CD8-positive, alpha-beta memory T cell (primary cell): ENCODE measurements at regions not wholly inside any gene's neighbourhood (a gene's known extent, or its start where the extent isn't known, plus 50 kb on each side); places are given as distances from the start of the nearest gene placed in this dataset.
"Not testable (repeated sequence)": the region's sequence is repeated elsewhere in the genome, so short reads cannot be mapped to it uniquely, and the experiment has no call there.

ENCODE experiments used
- CTCF ChIA-PET: fragments of 350-600 bp; sonication (Branson Sonifier 250); formaldehyde crosslinking; loops from one replicate; lab custom pipeline; 2021; ENCODE audit warnings: antibody characterized with exemption; lab: Charles Lee
- POLR2A ChIA-PET: fragments of 350-600 bp; sonication (Branson Sonifier 250); formaldehyde crosslinking; loops from one replicate; lab custom pipeline; 2021; ENCODE audit warnings: antibody characterized with exemption; lab: Charles Lee
- DNase-seq, 5 donors: peaks; one replicate each; pipeline versions ENCODE4 v3.0.0 to v3.0.0-alpha.2; 2020 to 2022; ENCODE audit warnings: mixed read lengths in 1 of 5
- H3K27ac ChIP-seq: one replicate; pipeline ENCODE4 v1.7.0; 2013; ENCODE audit warnings: low read depth, mild to moderate bottlenecking, low read length, moderate library complexity
- H3K27me3 ChIP-seq: 2 replicates; pipeline ENCODE4 v1.7.0; 2013; ENCODE audit warnings: low read length, mild to moderate bottlenecking; ENCODE audit not compliant: insufficient read depth, poor library complexity, severe bottlenecking
- H3K36me3 ChIP-seq: 2 replicates; pipeline ENCODE4 v1.7.0; 2013; ENCODE audit warnings: mild to moderate bottlenecking, low read length, moderate library complexity; ENCODE audit not compliant: insufficient read depth
- H3K4me1 ChIP-seq: 2 replicates; pipeline ENCODE4 v1.7.0; 2013; ENCODE audit warnings: mild to moderate bottlenecking, low read length, moderate library complexity; ENCODE audit not compliant: insufficient read depth
- H3K4me3 ChIP-seq: 2 replicates; pipeline ENCODE4 v1.7.0; 2013; ENCODE audit warnings: mild to moderate bottlenecking, low read length
- H3K9me3 ChIP-seq: 2 replicates; pipeline ENCODE4 v1.7.0; 2013; ENCODE audit warnings: mild to moderate bottlenecking, low read length
- H3K27ac Mint-ChIP-seq, 8 donors: one replicate each; pipeline ENCODE4 v1.8.0; 2020 to 2021; ENCODE audit warnings: mixed read lengths in 8 of 8, mild to moderate bottlenecking in 6 of 8, inconsistent platforms in 3 of 8, moderate library complexity in 3 of 8
- H3K27me3 Mint-ChIP-seq, 2 donors: one replicate each; pipeline ENCODE4 v1.8.0; 2020 to 2021; ENCODE audit warnings: mixed read lengths in 2 of 2, mild to moderate bottlenecking in 1 of 2, moderate library complexity in 1 of 2
- H3K36me3 Mint-ChIP-seq, 3 donors: one replicate each; pipeline ENCODE4 v1.8.0; 2020 to 2021; ENCODE audit warnings: mixed read lengths in 3 of 3, inconsistent platforms in 1 of 3, mild to moderate bottlenecking in 1 of 3
- H3K4me1 Mint-ChIP-seq, 3 donors: one replicate each; pipeline ENCODE4 v1.8.0; 2020 to 2021; ENCODE audit warnings: mixed read lengths in 3 of 3, inconsistent platforms in 1 of 3, mild to moderate bottlenecking in 1 of 3
- H3K4me3 Mint-ChIP-seq, 7 donors: one replicate each; pipeline ENCODE4 v1.8.0; 2020 to 2021; ENCODE audit warnings: mixed read lengths in 7 of 7, mild to moderate bottlenecking in 6 of 7, moderate library complexity in 4 of 7, inconsistent platforms in 2 of 7
- H3K9me3 Mint-ChIP-seq, 5 donors: one replicate each; pipeline ENCODE4 v1.8.0; 2020 to 2022; ENCODE audit warnings: mixed read lengths in 5 of 5, mild to moderate bottlenecking in 3 of 5, moderate library complexity in 2 of 5, inconsistent platforms in 1 of 5

GRCh38 chr2:172269507-172270244 is 157.7 kb upstream of the ITGA6 start:
- DNase-seq, H3K9me3 Mint-ChIP-seq, H3K4me3 ChIP-seq, H3K36me3 Mint-ChIP-seq, POLR2A ChIA-PET, H3K9me3 ChIP-seq, H3K36me3 ChIP-seq, H3K4me3 Mint-ChIP-seq, H3K27me3 ChIP-seq, H3K27ac ChIP-seq, CTCF ChIA-PET, H3K4me1 ChIP-seq: not testable (repeated sequence)
- Mint-ChIP-seq H3K27me3 (peaks cover 3 to 14% of the 10 kb centered on the region in 2 donors), H3K4me1 (peaks cover 4 to 16% (median 9%) of the 10 kb centered on the region in 3 donors), H3K27ac (peak overlapping the region in 1 of 8 donors; percentile 10)

- Mint-ChIP-seq H3K4me1 (peaks cover 4 to 16% (median 9%) of the 10 kb centered on the region in 3 donors), H3K27ac (no peak overlapping the region), H3K27me3 (peaks cover 3 to 21% of the 10 kb centered on the region in 2 donors), H3K36me3 (no peaks in the 10 kb centered on the region), H3K4me3 (peak overlapping the region in 1 of 7 donors; percentile 27), H3K9me3 (peaks cover 0 to 1% (median 0%) of the 10 kb centered on the region in 5 donors)
- ChIA-PET POLR2A (no interaction called here), CTCF (no interaction called here)
- Histone ChIP-seq H3K36me3 (no peaks in the 10 kb centered on the region), H3K9me3 (no peaks in the 10 kb centered on the region), H3K27me3 (no peaks in the 10 kb centered on the region), H3K4me1 (peaks cover 5% of the 10 kb centered on the region), H3K4me3 (no peak overlapping the region), H3K27ac (no peak overlapping the region)
- peak in 2 of 5 donors; percentile 31 to 51 for DNase-seq
Observed at GRCh38 chr2:172270278-172271079, 156.9 kb upstream of the ITGA6 start.

- DNase-seq = no peak
- peaks cover 12 to 36% of the 10 kb centered on the region in 2 donors for H3K27me3 Mint-ChIP-seq
- POLR2A ChIA-PET = no interaction called here
- peaks cover 0 to 12% (median 3%) of the 10 kb centered on the region in 3 donors for H3K36me3 Mint-ChIP-seq
- no peak overlapping the region for H3K27ac Mint-ChIP-seq
- H3K4me1 ChIP-seq = peaks cover 5% of the 10 kb centered on the region
- peaks cover 0 to 12% (median 6%) of the 10 kb centered on the region in 5 donors for H3K9me3 Mint-ChIP-seq
- H3K27ac ChIP-seq = no peak overlapping the region
- H3K4me3 ChIP-seq = no peak overlapping the region
- H3K27me3 ChIP-seq = no peaks in the 10 kb centered on the region
- CTCF ChIA-PET = no interaction called here
- H3K4me3 Mint-ChIP-seq = peak overlapping the region in 1 of 7 donors; percentile 25
- H3K36me3 ChIP-seq = no peaks in the 10 kb centered on the region
- H3K4me1 Mint-ChIP-seq = peaks cover 4 to 16% (median 9%) of the 10 kb centered on the region in 3 donors
- H3K9me3 ChIP-seq = no peaks in the 10 kb centered on the region
Observed at GRCh38 chr2:172273910-172274571, 153.3 kb upstream of the ITGA6 start.

DNA sequence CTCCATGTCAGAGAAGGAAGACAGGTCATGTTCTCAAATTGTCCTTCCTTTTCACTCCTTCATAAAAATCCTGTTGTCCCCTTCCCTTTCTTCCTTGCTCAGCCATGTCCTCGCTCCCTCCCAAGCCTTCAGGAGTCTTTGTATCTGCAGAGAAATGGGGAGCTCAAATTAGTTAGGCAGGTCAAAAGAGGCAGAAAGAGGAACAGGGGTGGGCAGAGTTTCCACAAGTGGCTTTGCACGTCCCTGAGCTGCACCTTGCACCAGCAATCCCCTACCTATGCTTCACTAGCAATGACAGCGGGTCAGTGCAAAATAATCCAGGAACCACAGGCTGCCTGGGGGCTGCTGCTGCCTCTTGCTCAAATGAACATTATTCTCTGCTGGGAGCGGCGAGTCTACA is 152.1 kb upstream of the ITGA6 start:
- H3K36me3 ChIP-seq = no peaks in the 10 kb centered on the region
- peaks cover 5% of the 10 kb centered on the region for H3K4me1 ChIP-seq
- H3K27ac ChIP-seq = no peak overlapping the region
- no peak for DNase-seq
- H3K27me3 Mint-ChIP-seq = peaks cover 12 to 36% of the 10 kb centered on the region in 2 donors
- no peaks in the 10 kb centered on the region for H3K27me3 ChIP-seq
- H3K9me3 Mint-ChIP-seq = peaks cover 0 to 12% (median 6%) of the 10 kb centered on the region in 5 donors
- H3K4me1 Mint-ChIP-seq = peaks cover 4 to 9% (median 9%) of the 10 kb centered on the region in 3 donors
- H3K9me3 ChIP-seq = no peaks in the 10 kb centered on the region
- H3K4me3 Mint-ChIP-seq = no peak overlapping the region
- ChIA-PET POLR2A (no interaction called here), CTCF (no interaction called here)
- H3K27ac Mint-ChIP-seq = peak overlapping the region in 1 of 8 donors; percentile 24
- H3K36me3 Mint-ChIP-seq = peaks cover 0 to 12% (median 3%) of the 10 kb centered on the region in 3 donors
- H3K4me3 ChIP-seq = no peak overlapping the region

GRCh38 chr2:172276961-172277360 is 150.4 kb upstream of the ITGA6 start:
- Mint-ChIP-seq H3K9me3 (peaks cover 0 to 12% (median 6%) of the 10 kb centered on the region in 5 donors), H3K27me3 (peaks cover 12 to 41% of the 10 kb centered on the region in 2 donors), H3K4me3 (no peak overlapping the region), H3K36me3 (peaks cover 0 to 12% (median 3%) of the 10 kb centered on the region in 3 donors), H3K4me1 (no peaks in the 10 kb centered on the region), H3K27ac (no peak overlapping the region)
- Histone ChIP-seq H3K4me1 (peaks cover 5% of the 10 kb centered on the region), H3K36me3 (no peaks in the 10 kb centered on the region), H3K27ac (no peak overlapping the region), H3K27me3 (no peaks in the 10 kb centered on the region), H3K9me3 (no peaks in the 10 kb centered on the region), H3K4me3 (no peak overlapping the region)
- CTCF ChIA-PET = interaction anchor here (2.1 kb wide), 1 partner anchor 185 kb away, joined by 8 read pairs; no protein-coding TSS in a partner anchor
- no peak for DNase-seq
- POLR2A ChIA-PET = no interaction called here

- Mint-ChIP-seq H3K4me3 (no peak overlapping the region), H3K36me3 (peaks cover 0 to 12% (median 3%) of the 10 kb centered on the region in 3 donors), H3K9me3 (peaks cover 0 to 12% (median 6%) of the 10 kb centered on the region in 5 donors), H3K27ac (peak overlapping the region in 1 of 8 donors; percentile 58), H3K4me1 (no peaks in the 10 kb centered on the region), H3K27me3 (peaks cover 12 to 48% of the 10 kb centered on the region in 2 donors)
- peaks cover 5% of the 10 kb centered on the region for H3K4me1 ChIP-seq
- H3K9me3 ChIP-seq = no peaks in the 10 kb centered on the region
- DNase-seq = no peak
- CTCF ChIA-PET = interaction anchor here (1.3 to 1.5 kb wide), 2 partner anchors 25 to 183 kb away, joined by 3 to 4 read pairs; no protein-coding TSS in a partner anchor
- H3K4me3 ChIP-seq = no peak overlapping the region
- POLR2A ChIA-PET = interaction anchor here (0.7 kb wide), 1 partner anchor 219 kb away, joined by 3 read pairs; no protein-coding TSS in a partner anchor
- no peaks in the 10 kb centered on the region for H3K36me3 ChIP-seq
- H3K27ac ChIP-seq = no peak overlapping the region
- no peaks in the 10 kb centered on the region for H3K27me3 ChIP-seq
Observed at GRCh38 chr2:172278667-172279066, 148.7 kb upstream of the ITGA6 start.

DNA sequence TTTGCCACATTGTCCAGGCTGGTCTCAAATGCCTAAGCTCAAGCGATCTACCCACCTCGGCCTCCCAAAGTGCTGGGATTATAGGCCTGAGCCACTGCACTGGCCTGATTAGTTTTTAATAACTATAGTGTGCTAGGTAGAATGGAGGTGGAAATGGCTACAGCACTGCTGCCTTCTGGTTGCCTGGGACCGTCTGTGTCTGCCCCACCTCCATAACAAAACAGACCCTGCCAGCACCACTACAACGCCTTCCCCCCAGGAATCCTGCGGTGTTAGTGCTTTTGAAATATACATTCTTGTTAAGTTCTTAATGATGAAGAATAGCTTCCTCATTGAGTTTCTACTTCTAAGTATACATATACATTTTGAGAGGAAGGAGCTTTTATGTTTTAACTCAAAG is 148.2 kb upstream of the ITGA6 start:
- Mint-ChIP-seq H3K4me1 (peaks cover 0 to under 1% (median 0%) of the 10 kb centered on the region in 3 donors), H3K9me3 (peaks cover 0 to 12% (median 6%) of the 10 kb centered on the region in 5 donors), H3K27me3 (peaks cover 12 to 48% of the 10 kb centered on the region in 2 donors), H3K27ac (no peak overlapping the region), H3K4me3 (no peak overlapping the region), H3K36me3 (peaks cover 0 to 12% (median 3%) of the 10 kb centered on the region in 3 donors)
- no peaks in the 10 kb centered on the region for H3K27me3 ChIP-seq
- H3K4me1 ChIP-seq = peaks cover under 1% of the 10 kb centered on the region
- H3K27ac ChIP-seq = no peak overlapping the region
- no peak for DNase-seq
- no peaks in the 10 kb centered on the region for H3K36me3 ChIP-seq
- H3K4me3 ChIP-seq = no peak overlapping the region
- H3K9me3 ChIP-seq = no peaks in the 10 kb centered on the region
- ChIA-PET CTCF (interaction anchor here (1.3 to 1.5 kb wide), 2 partner anchors 24 to 183 kb away, joined by 3 to 4 read pairs; no protein-coding TSS in a partner anchor), POLR2A (no interaction called here)
